ENCODE measurements at regions not wholly inside any gene's neighbourhood (a gene's known extent, or its start where the extent isn't known, plus 50 kb on each side); places are given as distances from the start of the nearest gene placed in this dataset.
A peak's percentile ranks its signal among the peaks of the same experiment; 100 is the strongest.
"Not testable (repeated sequence)": the region's sequence is repeated elsewhere in the genome, so short reads cannot be mapped to it uniquely, and the experiment has no call there.

DNA sequence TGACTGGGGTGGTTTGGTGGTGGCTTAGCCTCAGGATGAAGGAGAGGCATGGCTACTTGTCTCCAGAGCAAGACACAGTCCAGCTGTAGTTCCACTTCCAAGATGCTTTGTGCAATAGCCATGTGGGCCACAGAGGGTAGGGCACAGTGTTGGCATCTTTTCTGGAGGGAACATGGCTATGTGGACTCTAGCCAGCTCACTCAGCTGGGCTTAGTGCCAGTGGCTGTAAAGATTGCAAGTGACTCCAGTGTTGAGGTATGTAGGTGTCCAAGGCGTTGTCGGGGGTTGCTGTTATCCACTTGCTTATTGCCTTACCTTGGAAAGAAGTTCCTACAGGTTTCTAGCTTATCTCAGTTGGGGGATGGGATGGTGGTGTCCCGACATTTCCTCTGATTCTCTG, 233.4 kb downstream of the CD109 start:
- peaks cover 8 to 9% of the 10 kb centered on the region in 2 donors for H3K9me3 Mint-ChIP-seq
- DNase-seq: no peak
- no peak overlapping the region for H3K4me3 Mint-ChIP-seq
- H3K27me3 Mint-ChIP-seq: no peaks in the 10 kb centered on the region
- peak; percentile 33 for ATAC-seq
- no peak overlapping the region for H3K27ac Mint-ChIP-seq
- H3K4me1 Mint-ChIP-seq: no peaks in the 10 kb centered on the region

DNA sequence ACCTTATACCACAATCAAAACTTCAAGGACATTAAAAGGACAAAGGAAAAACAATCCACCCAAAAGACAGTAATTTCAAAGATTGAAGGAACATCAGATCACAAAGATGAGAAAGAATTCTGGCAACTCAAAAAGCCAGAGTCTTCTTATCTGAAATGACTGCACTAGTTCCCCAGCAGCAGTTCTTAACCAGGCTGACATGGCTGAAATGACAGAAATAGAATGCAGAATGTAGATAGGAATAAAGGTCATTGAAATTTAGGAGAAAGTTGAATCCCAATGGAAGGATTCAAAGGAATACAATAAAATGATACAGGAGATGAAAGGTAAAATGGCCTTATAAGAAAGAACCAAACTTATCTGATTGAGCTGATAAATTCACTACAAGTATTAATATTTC, 231.4 kb downstream of the CD109 start:
- Mint-ChIP-seq H3K27me3 (no peaks in the 10 kb centered on the region), H3K4me3 (no peak overlapping the region), H3K9me3 (peaks cover 8 to 9% of the 10 kb centered on the region in 2 donors), H3K27ac (no peak overlapping the region), H3K4me1 (no peaks in the 10 kb centered on the region)
- ATAC-seq (no peak), DNase-seq (no peak)

DNA sequence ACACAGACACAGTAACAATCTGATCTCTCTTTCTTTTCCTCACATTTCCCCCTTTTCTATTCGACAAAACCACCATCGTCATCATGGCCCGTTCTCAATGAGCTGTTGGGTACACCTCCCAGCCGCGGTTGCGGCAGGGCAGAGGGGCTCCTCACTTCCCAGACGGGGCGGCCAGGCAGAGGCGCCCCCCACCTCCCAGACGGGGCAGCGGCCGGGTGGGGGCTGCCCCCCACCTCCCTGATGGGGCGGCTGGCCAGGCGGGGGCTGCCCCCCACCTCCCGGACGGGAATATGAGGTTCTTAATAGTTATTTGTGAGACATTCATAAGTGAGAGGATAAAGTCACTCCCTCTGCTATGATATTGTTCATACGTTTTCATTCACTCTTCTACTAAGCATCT, 229.7 kb downstream of the CD109 start:
- not testable (repeated sequence) for H3K27me3 Mint-ChIP-seq, H3K27ac Mint-ChIP-seq, H3K9me3 Mint-ChIP-seq, H3K4me3 Mint-ChIP-seq, H3K4me1 Mint-ChIP-seq, ATAC-seq, DNase-seq

DNA sequence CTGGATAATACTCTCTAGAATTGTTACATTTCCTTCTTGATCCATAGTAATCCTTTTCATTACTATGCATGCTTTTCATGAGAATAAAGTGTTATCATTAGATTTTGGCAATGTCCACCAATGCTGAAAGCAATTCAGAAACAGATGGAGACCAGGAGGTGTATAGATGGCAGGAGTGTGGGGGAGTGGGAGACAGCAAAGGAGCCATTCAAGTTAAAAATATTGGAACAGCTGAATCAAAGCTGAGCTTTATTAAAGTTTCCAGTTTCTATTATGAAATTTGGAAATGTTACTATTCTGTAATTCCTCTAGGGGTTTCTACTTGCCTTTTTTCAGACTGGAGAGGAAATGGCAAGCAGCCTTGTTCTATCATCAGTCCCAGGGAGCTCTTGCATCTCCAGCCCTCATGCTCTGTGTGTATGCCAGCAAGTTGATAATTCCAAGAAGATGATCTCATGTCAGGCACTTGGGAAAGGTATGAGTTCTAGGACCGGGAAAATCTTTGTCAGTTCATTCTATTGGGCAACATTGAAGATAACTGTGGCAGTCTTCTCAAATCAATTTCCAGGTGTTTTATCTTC, 228.0 kb downstream of the CD109 start:
- no peak for ATAC-seq
- Mint-ChIP-seq H3K4me1 (no peaks in the 10 kb centered on the region), H3K27me3 (no peaks in the 10 kb centered on the region), H3K27ac (no peak overlapping the region), H3K4me3 (no peak overlapping the region), H3K9me3 (peaks cover 9 to 16% of the 10 kb centered on the region in 2 donors)
- DNase-seq: no peak

DNA sequence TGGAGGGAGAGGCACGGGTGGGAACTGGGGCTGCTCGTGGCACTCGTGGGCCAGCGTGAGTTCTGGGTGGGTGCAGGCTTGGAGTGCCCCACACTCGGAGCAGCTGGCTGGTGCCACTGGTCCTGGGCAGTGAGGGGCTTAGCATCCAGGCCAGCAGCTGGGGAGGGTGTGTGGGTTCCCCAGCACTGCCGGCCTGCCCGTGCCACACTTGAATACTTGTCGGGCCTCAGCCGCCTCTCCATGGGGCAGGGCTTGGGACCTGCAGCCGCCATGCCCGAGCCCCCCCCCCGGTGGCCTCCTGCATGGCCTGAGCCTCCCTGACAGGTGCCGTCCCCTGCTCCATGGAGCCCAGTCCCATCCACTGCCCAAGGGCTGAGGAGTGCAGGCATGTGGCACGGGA, 207.2 kb downstream of the CD109 start:
- Mint-ChIP-seq H3K9me3 (peaks cover 15 to 31% of the 10 kb centered on the region in 2 donors), H3K4me3 (no peak overlapping the region), H3K27ac (no peak overlapping the region), H3K27me3 (peaks cover 5% of the 10 kb centered on the region), H3K4me1 (no peaks in the 10 kb centered on the region)
- ATAC-seq (peak; percentile 43), DNase-seq (no peak)

DNA sequence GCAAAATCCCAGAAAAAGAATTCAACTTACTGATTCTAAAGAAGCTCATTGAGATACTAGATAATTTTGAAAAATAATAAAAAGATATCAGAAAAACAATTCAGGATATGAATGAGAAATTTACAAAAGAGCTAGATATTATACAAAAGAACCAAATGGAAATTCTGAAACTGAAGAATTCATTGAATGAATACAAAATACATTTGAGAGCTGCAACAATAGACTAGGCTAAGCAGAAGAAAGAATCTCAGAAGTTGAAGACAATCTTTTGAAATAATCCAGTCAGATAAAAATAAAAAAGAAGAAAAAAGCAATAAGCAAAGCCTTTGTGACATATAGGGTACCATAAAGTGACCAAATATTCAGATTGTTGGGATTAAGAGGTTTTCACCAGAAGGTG, 206.0 kb downstream of the CD109 start:
- no peak overlapping the region for H3K27ac Mint-ChIP-seq
- H3K27me3 Mint-ChIP-seq: peaks cover 5% of the 10 kb centered on the region
- peaks cover 15 to 31% of the 10 kb centered on the region in 2 donors for H3K9me3 Mint-ChIP-seq
- no peak for DNase-seq
- H3K4me1 Mint-ChIP-seq: no peaks in the 10 kb centered on the region
- no peak overlapping the region for H3K4me3 Mint-ChIP-seq
- no peak for ATAC-seq

DNA sequence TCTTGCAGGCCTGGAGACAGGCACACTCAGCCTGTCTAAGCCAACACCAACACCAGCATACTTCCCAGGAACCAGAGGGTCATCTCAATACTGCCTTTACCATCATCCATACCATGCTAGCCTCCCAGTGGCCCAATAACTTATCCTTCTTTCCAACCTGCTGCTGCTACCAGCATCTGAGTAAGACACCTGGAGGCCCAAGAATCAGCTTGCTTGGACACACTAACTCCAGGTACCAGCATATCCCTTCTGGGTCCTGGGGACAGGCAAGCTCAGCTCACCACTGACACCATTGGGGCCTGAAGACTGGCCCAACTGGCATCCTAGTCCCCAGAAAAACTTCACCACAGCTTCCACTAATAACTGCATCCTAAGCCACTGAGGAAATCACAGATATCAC, 205.3 kb downstream of the CD109 start:
- no peak for ATAC-seq
- Mint-ChIP-seq H3K9me3 (peaks cover 15 to 31% of the 10 kb centered on the region in 2 donors), H3K4me3 (no peak overlapping the region), H3K27ac (no peak overlapping the region), H3K4me1 (no peaks in the 10 kb centered on the region), H3K27me3 (peaks cover 5% of the 10 kb centered on the region)
- no peak for DNase-seq

DNA sequence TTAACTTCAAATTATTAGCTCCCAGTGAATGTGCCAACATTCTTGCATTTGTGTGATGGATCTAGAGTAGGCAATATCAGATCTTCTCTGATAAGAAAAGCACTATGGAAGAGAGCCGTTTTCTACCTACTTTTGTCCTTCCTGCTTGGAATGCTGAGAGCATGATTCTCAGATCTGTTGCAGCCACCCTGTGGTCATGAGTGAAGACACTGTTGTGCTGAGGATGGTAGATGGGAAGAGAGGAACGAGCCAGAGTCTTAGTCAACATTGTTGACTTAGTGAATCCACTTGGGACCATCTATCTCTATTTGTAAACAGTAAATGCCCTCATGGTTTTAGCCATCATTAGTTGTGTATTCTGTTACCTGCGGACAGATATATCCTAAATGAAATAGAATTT, 202.6 kb downstream of the CD109 start:
- Mint-ChIP-seq H3K27me3 (peaks cover 5% of the 10 kb centered on the region), H3K4me3 (no peak overlapping the region), H3K27ac (no peak overlapping the region), H3K4me1 (no peaks in the 10 kb centered on the region), H3K9me3 (peaks cover 15 to 22% of the 10 kb centered on the region in 2 donors)
- DNase-seq: no peak
- no peak for ATAC-seq

DNA sequence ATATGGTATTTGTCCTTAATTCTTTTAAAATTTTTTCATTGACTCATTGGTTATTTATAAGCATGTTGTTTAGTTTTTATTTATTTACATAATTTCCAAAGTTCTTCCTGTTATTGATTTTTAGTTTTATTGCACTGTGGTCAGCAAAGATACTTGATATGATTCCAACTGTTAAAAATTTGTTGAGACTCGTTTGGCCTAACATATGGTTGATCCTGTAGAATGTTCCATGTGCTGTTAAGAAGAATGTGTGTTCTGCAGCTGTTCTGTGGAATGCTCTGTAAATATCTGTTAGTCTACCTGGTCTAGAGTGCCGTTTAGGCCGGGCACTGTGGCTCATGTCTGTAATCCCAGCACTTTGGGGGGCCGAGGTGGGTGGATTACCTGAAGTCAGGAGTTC, 197.7 kb downstream of the CD109 start:
- H3K9me3 Mint-ChIP-seq: no peaks in the 10 kb centered on the region
- no peaks in the 10 kb centered on the region for H3K4me1 Mint-ChIP-seq
- DNase-seq (no peak), ATAC-seq (no peak)
- no peak overlapping the region for H3K27ac Mint-ChIP-seq
- no peaks in the 10 kb centered on the region for H3K27me3 Mint-ChIP-seq
- no peak overlapping the region for H3K4me3 Mint-ChIP-seq

DNA sequence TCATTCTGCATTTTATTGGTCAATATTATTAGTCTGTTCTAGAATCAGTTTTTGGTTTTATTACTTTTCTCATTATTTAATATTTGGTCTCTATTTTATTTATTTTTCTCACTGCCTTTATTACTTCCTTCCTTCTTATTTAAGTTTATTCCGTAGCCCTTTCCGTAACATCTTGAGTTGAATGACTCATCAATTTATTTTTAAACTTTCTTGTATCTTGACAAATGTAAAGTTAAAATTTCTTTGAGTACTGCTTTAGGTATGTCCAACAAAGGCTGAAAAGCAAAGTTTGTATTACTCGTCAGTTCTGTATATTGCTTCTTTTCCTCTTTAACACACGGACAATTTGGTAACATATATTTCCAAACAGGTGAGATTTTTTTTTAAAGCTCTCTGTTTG, 192.0 kb downstream of the CD109 start:
- Mint-ChIP-seq H3K4me3 (no peak overlapping the region), H3K27ac (no peak overlapping the region), H3K4me1 (no peaks in the 10 kb centered on the region), H3K9me3 (no peaks in the 10 kb centered on the region), H3K27me3 (no peaks in the 10 kb centered on the region)
- ATAC-seq (no peak), DNase-seq (no peak)

DNA sequence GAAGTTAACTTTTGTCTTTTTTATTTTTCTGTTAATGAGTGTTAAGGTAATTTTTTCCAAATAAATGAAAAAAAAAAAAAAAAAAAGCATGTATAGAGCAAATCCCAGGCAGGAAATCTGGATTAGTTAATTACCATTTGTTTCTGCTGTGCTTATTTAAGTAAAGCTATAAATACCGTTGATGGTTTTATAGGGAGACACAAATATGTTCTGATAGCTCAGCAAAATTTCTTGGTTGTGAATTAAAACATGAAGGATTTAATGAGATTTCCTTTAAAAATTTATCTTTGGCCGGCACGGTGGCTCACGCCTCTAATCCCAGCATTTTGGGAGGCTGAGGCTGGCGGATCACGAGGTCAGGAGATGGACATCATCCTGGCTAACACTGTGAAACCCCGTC, 189.4 kb downstream of the CD109 start:
- Mint-ChIP-seq H3K27me3 (no peaks in the 10 kb centered on the region), H3K9me3 (no peaks in the 10 kb centered on the region), H3K4me1 (no peaks in the 10 kb centered on the region), H3K4me3 (no peak overlapping the region), H3K27ac (no peak overlapping the region)
- ATAC-seq (no peak), DNase-seq (no peak)

DNA sequence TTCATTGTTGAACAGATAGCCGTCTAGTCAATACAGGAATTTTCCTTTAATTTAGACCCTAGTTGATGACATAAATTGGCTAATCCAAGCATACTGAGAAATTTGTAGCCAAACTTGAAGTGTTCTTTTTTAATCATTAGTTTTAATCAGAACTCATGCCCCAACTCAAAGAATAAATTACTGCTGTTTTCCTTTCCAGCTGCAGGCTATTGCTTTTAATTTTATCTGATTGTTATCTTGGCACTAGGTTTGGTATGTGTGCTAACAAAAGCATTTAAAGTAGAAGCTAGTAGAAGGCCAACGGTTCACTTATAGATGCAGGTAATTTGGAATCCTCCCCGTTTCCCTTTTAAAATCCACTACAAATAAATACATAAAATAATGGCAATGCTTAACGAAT, 188.5 kb downstream of the CD109 start:
- H3K4me3 Mint-ChIP-seq: no peak overlapping the region
- no peak overlapping the region for H3K27ac Mint-ChIP-seq
- H3K9me3 Mint-ChIP-seq: no peaks in the 10 kb centered on the region
- no peaks in the 10 kb centered on the region for H3K27me3 Mint-ChIP-seq
- DNase-seq: no peak
- no peaks in the 10 kb centered on the region for H3K4me1 Mint-ChIP-seq
- no peak for ATAC-seq

DNA sequence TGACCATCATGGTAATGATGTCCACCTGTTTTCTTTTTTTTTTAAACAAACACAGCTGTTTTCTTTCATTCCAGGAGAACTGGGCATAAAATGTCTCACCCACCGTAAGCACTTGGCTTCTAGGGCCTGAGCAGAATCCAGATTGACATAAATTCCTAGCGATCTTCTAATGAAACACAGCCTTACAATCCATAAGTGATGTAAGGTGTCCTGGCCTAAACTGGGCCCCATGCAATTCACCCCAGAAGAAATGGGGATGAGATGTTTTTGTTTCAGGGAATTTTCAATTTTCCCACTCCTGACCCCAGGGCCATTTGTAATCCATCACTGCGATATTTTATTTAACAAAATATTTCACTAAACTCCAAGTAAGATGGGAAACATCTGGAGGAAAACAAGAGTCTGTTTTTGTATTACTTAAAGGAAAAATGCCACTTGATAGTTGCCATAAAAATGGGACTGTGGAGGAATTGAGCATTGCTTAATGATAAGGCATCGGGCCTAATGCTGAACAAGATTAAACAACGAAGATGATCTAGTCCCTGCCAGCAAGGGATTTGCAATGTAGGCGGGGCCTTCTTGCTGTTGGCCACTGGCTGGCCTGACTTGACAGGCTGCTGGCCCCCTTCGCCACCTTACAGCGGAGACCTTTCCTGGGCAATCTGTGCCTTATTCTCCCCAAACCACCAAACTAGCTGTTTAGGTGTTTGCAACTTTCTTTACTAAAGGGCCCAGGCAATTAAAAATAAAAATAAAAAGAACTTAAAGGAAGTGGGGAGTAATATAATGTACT, 183.7 kb downstream of the CD109 start:
- H3K27me3 Mint-ChIP-seq: peaks cover 3% of the 10 kb centered on the region
- no peaks in the 10 kb centered on the region for H3K9me3 Mint-ChIP-seq
- ATAC-seq: no peak
- H3K27ac Mint-ChIP-seq: no peak overlapping the region
- DNase-seq: no peak
- no peak overlapping the region for H3K4me3 Mint-ChIP-seq
- H3K4me1 Mint-ChIP-seq: no peaks in the 10 kb centered on the region

DNA sequence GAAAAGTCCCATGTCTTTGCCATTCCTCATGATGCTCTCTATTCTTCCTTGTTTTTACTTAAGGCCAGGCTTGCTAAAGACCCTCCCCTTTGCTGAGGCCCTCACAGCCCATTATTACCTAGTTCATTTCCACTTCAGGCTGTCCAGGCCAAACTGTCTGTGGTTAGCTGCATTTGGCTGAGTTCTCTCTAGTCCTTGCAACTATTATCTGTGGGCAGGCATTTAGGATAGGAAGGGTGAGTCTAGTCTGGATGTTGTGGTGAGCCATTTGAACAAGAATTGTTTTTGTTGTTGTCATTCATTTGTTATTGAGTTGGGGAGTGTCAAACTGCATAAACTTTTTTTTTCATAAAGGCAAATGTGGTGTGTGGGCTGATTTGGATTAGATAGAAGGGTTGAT, 182.4 kb downstream of the CD109 start:
- H3K9me3 Mint-ChIP-seq: no peaks in the 10 kb centered on the region
- no peak for DNase-seq
- no peak for ATAC-seq

More for the DNA sequence above, 182.4 kb downstream of the CD109 start:
- Mint-ChIP-seq H3K4me1 (no peaks in the 10 kb centered on the region), H3K27ac (no peak overlapping the region), H3K4me3 (no peak overlapping the region), H3K27me3 (peaks cover 11% of the 10 kb centered on the region)

Data from stimulated activated naive CD8-positive, alpha-beta T cell treated with anti-CD3 and anti-CD28 coated beads, Interleukin-15, amount 100 ng/mL, for 72 hours (primary cell).